Mononuclear cell (primary cell): ENCODE measurements at regions not wholly inside any gene's neighbourhood (a gene's known extent, or its start where the extent isn't known, plus 50 kb on each side); places are given as distances from the start of the nearest gene placed in this dataset.
"Not testable (repeated sequence)": the region's sequence is repeated elsewhere in the genome, so short reads cannot be mapped to it uniquely, and the experiment has no call there.

Experiments
- H3K27me3 ChIP-seq: 2 replicates; pipeline ENCODE4 v1.6.0; 2011; ENCODE audit warnings: low read length, control low read depth; ENCODE audit not compliant: insufficient read depth
- H3K4me1 ChIP-seq: 2 replicates; pipeline ENCODE4 v1.5.1; 2011; ENCODE audit warnings: mild to moderate bottlenecking, low read length, control low read depth; ENCODE audit not compliant: insufficient read depth
- H3K4me3 ChIP-seq: 2 replicates; pipeline ENCODE4 v1.5.1; 2011; ENCODE audit warnings: mild to moderate bottlenecking, low read length, moderate library complexity
- H3K9me3 ChIP-seq: 2 replicates; pipeline ENCODE4 v1.5.1; 2011; ENCODE audit warnings: low read depth, mild to moderate bottlenecking, control low read depth, low read length

DNA sequence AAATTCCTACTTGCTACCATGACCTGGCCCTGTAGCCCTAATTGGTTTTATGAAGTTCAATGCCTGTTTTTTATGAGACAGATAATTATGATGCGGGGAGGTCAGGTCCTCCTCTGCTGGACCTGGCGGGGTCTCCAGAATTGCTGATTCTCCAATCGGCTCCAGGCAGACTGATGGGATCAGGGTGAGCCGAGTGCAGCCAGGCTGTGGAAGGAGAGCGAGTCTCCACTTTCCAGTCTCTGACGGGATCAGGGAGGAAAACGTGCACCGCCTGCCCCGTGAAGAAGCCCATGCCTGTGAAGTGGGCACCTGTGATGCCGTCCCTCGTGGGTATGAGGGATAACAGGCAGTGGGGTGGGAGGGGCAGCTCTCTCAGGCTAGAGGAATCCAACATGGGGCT lies 71.5 kb upstream of the HSPA9 start:
- Histone ChIP-seq H3K27me3 (peaks cover 40% of the 10 kb centered on the region), H3K4me3 (no peak overlapping the region), H3K4me1 (no peaks in the 10 kb centered on the region), H3K9me3 (no peaks in the 10 kb centered on the region)

DNA sequence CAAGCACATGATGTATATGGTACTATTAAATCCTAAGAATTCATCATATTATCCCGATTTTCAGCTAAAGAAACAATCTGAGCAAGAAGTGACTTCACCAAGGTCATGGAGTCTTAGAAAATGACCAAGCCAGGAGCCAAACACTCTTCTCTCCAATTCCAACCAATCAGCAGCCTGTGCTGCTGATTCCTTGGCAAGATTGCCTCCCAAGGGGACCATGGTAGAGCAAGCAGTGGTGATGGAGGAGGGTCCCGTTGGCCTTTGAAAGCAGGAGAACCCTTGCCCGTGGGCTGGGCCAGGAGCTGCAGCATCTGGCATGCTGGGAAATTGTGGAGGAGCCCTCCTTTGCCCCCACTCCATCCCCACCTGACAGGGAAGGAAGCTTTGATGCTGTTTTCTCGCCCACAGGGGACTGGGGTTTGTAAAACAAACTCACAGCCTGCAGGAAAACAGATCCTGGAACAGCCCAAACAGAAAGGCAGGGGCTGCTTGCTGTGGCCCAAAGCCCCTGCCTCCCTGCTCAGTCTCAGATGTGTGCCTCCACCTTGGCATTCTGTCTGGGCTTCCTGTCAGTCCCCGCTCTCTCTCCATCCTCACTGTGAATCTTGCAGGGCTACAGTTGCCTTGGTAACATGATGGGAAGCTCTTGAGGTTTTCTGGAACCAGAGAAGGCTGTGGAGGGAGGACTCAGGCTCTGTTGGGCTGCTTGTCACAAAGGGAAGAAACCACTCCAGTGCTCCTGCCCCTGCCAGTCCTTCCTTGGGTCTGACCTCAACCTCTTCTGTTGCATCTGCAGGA lies 70.8 kb upstream of the HSPA9 start:
- Histone ChIP-seq H3K9me3 (no peaks in the 10 kb centered on the region), H3K4me3 (no peak overlapping the region), H3K4me1 (no peaks in the 10 kb centered on the region), H3K27me3 (peaks cover 36% of the 10 kb centered on the region)

DNA sequence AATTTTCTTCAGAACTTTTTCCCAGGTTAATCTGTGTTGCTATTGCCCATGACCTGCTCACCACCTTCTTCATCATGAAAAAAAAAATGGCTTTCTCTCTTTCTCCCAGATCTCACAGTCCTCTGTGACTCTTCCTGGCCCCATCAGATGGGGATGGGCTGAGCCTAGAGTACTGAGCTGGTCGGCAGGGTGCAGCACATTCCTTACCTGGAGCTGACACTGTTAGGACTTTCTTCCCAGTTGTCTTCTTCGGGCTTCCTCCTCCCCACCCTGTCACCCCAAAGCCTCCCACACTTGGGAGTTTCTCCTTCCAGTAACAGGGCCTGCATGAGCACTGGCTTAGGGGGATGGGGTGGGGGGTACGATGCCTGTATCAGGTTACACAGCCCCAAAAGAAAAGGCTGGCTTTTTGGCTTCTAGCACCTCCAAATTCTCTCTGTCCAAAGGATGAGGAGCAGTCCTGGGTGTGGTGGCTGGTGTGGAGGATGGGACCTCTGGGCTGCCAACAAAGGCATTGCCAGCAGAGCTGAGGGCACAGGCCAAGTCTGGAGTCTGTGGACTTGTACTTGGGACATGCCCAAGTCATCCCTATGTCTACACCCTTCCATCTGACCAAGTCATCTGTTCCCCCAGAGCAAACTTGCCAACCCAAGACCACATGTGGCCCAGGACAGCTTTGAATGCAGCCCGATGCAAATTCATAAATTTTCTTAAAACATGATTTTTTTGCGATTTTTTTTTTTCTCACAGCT lies 68.0 kb upstream of the HSPA9 start:
- no peaks in the 10 kb centered on the region for H3K9me3 ChIP-seq
- H3K4me3 ChIP-seq: no peak overlapping the region
- H3K4me1 ChIP-seq: no peaks in the 10 kb centered on the region
- H3K27me3 ChIP-seq: peaks cover 17% of the 10 kb centered on the region

DNA sequence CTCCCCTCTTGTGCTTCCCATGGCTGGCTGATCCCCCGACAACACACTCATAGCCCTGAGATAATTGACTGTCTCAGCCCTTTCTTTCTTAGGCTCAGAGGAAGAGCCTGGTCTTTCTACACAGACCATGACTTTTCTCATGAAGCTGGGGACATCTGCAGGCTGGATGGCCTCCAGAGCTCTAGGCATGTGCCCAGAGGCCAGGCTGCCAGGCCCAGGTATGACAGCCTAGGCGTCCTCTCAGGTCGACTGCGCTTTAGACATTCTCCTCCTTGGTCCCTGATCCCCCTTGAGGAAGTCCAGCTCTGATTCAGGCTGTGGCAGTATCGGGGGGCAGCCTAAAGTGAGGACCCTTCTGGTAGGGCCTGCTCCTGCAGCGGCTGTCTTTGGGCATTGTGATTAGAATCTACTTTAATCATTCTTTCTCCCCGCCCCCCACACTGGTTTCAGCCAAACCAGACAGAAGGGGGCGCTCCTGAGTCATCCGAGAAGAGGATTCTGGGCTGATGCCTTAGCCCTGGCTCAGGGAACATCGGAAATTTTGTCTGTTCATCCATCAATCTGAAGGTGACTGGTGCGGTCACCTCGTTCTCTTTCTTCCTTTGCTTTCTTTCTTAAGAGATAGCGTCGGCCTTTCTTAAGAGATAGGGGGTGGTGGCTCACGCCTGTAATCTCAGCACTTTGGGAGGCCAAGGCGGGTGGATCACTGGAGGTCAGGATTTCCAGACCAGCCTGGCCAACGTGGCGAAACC lies 66.5 kb upstream of the HSPA9 start:
- H3K27me3 ChIP-seq: peaks cover 21% of the 10 kb centered on the region
- no peaks in the 10 kb centered on the region for H3K9me3 ChIP-seq
- no peaks in the 10 kb centered on the region for H3K4me1 ChIP-seq
- H3K4me3 ChIP-seq: no peak overlapping the region

DNA sequence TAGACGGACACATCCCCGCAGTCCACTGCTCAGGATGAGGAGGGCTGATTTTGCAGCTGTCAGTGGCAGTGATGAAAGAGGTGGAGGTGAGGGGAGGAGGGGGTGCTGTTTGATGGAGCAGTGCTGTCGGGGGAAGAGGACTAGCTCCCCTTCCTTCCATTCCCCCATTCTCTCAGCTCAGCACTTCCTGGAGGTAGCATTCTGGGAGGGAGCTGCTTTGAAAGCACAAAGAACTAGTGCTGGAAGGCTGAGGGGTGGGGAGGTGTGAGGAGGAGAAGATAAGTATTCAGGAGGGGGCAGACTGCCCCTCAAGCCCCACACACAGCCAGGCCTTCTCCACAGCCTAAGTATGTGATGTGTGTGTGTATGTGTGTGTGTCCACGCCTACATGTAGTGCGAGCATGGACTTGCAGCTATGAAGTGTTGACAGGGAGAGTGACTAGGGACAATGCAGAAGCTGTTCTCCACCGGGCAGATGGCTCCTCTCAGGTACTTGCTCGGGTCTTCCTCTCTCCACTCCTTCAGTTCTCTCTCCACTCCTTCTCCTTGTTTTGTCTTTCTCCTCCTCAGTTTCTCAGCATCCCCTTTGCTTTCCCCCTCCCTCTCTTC lies 65.5 kb upstream of the HSPA9 start:
- peaks cover 18% of the 10 kb centered on the region for H3K27me3 ChIP-seq
- no peak overlapping the region for H3K4me3 ChIP-seq
- H3K4me1 ChIP-seq: no peaks in the 10 kb centered on the region
- H3K9me3 ChIP-seq: no peaks in the 10 kb centered on the region

GRCh38 chr5:138640138-138640537 lies 64.9 kb upstream of the HSPA9 start:
- H3K4me3 ChIP-seq: no peak overlapping the region
- H3K27me3 ChIP-seq: peaks cover 15% of the 10 kb centered on the region
- H3K4me1 ChIP-seq: no peaks in the 10 kb centered on the region
- H3K9me3 ChIP-seq: no peaks in the 10 kb centered on the region

DNA sequence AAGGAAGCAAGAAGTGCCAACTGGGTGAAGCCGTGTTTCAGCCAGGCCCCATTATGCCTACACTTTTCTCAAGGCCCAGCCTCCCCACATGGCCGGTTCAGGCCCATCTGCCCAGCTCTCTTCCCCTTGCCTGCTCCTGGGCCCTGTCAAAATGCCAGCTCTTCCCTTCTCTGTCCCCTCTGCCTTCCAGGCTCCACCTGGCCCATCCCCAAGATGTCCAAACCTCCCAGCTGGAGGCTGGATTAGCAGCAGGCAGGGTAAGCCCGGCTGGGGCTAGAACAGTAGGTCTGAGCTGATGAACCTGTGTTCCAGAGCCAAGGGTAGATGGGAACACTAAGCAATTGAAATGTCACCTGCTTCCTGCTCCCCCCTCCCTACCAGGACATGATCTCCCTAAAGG lies 64.1 kb upstream of the HSPA9 start:
- Histone ChIP-seq H3K9me3 (no peaks in the 10 kb centered on the region), H3K4me1 (no peaks in the 10 kb centered on the region), H3K27me3 (peaks cover 13% of the 10 kb centered on the region), H3K4me3 (no peak overlapping the region)

GRCh38 chr5:138637256-138637655 lies 62.1 kb upstream of the HSPA9 start:
- Histone ChIP-seq H3K4me1 (no peaks in the 10 kb centered on the region), H3K9me3 (no peaks in the 10 kb centered on the region), H3K27me3 (peaks cover 10% of the 10 kb centered on the region), H3K4me3 (no peak overlapping the region)

- peaks cover 9% of the 10 kb centered on the region for H3K27me3 ChIP-seq
- H3K4me3 ChIP-seq: no peak overlapping the region
- no peaks in the 10 kb centered on the region for H3K9me3 ChIP-seq
- H3K4me1 ChIP-seq: no peaks in the 10 kb centered on the region
Measured at GRCh38 chr5:138636398-138636944, 61.3 kb upstream of the HSPA9 start.

GRCh38 chr5:138635708-138636107 lies 60.5 kb upstream of the HSPA9 start:
- H3K4me1 ChIP-seq: no peaks in the 10 kb centered on the region
- H3K4me3 ChIP-seq: no peak overlapping the region
- H3K27me3 ChIP-seq: peaks cover 9% of the 10 kb centered on the region
- no peaks in the 10 kb centered on the region for H3K9me3 ChIP-seq

DNA sequence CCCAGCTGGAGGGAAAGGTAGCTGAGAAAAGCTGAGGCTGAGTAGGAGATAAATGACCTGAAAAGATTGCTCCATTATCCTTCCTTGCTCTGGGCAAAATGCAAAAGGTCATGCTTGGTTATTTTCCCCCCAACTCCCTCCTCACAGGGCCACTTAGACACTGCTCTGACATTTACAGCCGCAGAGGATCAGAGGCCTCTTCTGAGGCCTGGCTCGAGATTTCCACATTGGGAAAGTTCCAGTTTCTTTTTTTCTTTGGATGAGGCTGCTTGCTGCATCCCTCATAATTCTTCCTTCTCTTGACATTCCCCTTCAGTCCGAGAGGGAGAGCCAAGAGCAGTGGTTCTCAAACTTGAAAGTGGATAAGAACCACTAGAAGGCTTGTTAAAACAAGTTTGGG lies 60.1 kb upstream of the HSPA9 start:
- Histone ChIP-seq H3K27me3 (peaks cover 9% of the 10 kb centered on the region), H3K9me3 (no peaks in the 10 kb centered on the region), H3K4me1 (no peaks in the 10 kb centered on the region), H3K4me3 (no peak overlapping the region)

GRCh38 chr5:138634804-138635203 lies 59.6 kb upstream of the HSPA9 start:
- H3K27me3 ChIP-seq, H3K4me1 ChIP-seq, H3K4me3 ChIP-seq, H3K9me3 ChIP-seq: not testable (repeated sequence)

DNA sequence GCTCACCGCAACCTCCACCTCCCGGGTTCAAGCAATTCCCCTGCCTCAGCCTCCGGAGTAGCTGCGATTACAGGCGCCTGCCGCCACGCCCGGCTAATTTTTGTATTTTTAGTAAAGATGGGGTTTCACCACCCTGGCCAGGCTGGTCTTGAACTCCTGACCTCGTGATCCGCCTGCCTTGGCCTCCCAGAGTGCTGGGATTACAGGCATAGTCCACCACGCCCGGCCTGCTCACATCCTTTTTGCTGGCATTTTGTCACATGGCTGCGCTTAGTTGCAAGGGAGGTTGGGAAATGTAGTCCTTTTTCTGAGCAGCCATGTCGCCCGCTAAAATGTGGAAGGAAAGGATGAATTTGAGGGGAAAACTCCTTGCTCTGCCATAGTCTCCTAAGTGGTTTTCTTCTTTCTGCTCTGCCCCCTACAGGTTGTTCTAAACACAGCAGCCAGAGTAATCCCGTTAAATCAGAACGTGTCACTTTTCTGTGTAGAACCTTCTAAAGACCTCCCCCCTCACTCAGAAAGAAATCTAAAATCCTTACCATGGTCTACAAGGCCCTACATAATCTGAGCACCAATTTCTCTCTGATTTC lies 57.8 kb upstream of the HSPA9 start:
- Histone ChIP-seq H3K4me1 (no peaks in the 10 kb centered on the region), H3K27me3 (peaks cover 7% of the 10 kb centered on the region)

DNA sequence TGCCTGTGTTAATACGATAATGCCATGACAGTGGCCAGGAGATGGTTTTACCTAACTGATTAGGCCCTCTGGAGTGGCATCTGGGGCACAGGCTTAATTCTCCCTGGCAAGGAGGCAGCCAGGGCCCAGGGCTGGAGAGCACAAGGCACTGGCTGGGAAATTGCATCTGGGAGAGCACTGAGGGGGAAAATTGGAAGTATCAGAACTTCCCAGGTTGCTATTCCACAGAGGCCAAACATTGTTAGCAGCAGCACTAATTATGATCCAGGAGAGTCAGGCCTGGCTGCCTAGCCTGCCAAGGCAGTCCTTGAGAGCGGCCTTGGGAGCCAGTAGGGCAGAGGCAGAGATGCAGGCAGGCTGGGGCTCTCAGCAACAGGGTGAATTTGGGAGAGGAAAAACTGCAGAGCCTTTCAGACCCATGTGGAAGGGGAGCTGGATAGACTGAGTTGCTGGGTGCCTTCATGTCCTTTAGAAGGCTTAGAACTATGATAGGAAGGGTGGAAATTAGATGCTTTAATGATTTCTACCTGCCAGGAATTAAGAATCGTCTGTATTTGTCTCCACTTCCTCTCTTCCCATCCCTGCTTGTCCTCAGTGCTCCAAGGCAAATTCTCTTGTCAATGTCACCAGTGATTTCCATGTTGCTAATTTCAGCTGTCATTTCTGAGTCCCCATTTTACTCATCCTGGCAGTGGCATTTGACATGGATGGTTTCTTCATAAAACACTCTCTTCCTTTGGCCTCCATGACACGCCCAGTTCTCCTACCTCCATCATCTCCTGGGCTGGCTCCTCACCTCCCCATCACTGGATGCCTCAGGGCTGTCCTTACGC lies 56.1 kb upstream of the HSPA9 start:
- no peaks in the 10 kb centered on the region for H3K4me1 ChIP-seq
- no peak overlapping the region for H3K4me3 ChIP-seq
- H3K27me3 ChIP-seq: peaks cover 3% of the 10 kb centered on the region
- no peaks in the 10 kb centered on the region for H3K9me3 ChIP-seq

More for the DNA sequence above, 57.8 kb upstream of the HSPA9 start:
- Histone ChIP-seq H3K4me3 (no peak overlapping the region), H3K9me3 (no peaks in the 10 kb centered on the region)
